ENCODE measurements at regions not wholly inside any gene's neighbourhood (a gene's known extent, or its start where the extent isn't known, plus 50 kb on each side); places are given as distances from the start of the nearest gene placed in this dataset.

DNA sequence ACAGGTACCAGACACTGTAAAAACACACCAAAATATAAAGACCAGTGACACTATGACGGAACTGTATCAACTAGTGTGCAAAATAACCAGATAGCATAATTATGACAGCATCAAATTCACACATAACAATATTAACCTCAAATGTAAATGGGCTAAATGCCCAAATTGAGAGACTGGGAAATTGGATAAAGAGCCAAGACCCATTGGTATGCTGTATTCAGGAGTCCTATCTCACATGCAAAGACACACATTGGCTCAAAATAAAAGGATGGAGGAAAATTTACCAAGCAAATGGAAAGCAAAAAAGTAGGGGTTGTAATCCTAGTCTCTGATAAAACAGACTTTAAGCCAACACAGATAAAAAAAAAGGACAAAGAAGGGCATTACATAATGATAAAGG lies 416.3 kb upstream of the ZNF608 start:
- no CpG with 5 or more reads among the region's 1 CpG for WGBS (ENCODE audit: extremely low coverage, insufficient coverage, insufficient read length)
- DNase-seq = no peak
- Histone ChIP-seq H2BK5ac (ENCODE audit: low read depth, low read length, poor library complexity) (no peak overlapping the region), H2BK12ac (ENCODE audit: low read length) (no peak overlapping the region), H3K27ac (ENCODE audit: low read depth, low read length) (no peak overlapping the region), H3K79me2 (ENCODE audit: control insufficient read depth, insufficient read depth, low read length, poor library complexity) (no peaks in the 10 kb centered on the region), H2AFZ (ENCODE audit: insufficient read depth, low read length, poor library complexity) (no peak overlapping the region), H4K91ac (ENCODE audit: low read depth, low read length) (no peak overlapping the region), H3K27me3 (ENCODE audit: insufficient read depth, low read length) (no peaks in the 10 kb centered on the region), H3K9me3 (ENCODE audit: insufficient read depth, low read depth, low read length) (no peaks in the 10 kb centered on the region), H3K4me3 (ENCODE audit: low read depth, low read length) (no peak overlapping the region), H3K23ac (ENCODE audit: low read length) (no peak overlapping the region), H3K4ac (ENCODE audit: low read depth, low read length) (no peak overlapping the region), H3K4me2 (ENCODE audit: low read length) (no peak overlapping the region), H3K36me3 (ENCODE audit: control insufficient read depth in 1 of 2, insufficient read depth in 2 of 2, low read length in 2 of 2) (no peaks in the 10 kb centered on the region), H2BK120ac (ENCODE audit: insufficient read depth, low read length, poor library complexity) (no peak overlapping the region), H3K79me1 (ENCODE audit: low read length) (no peaks in the 10 kb centered on the region), H4K8ac (ENCODE audit: low read depth, low read length) (no peak overlapping the region), H3K4me1 (ENCODE audit: control insufficient read depth in 1 of 2, insufficient read depth in 2 of 2, low read length in 2 of 2) (no peaks in the 10 kb centered on the region), H4K12ac (ENCODE audit: low read depth, low read length) (no peak overlapping the region), H2AK5ac (ENCODE audit: low read length) (no peak overlapping the region), H3K9ac (ENCODE audit: low read length) (no peak overlapping the region), H3K18ac (ENCODE audit: low read length) (no peak overlapping the region), H3K14ac (ENCODE audit: low read length) (no peak overlapping the region)

DNA sequence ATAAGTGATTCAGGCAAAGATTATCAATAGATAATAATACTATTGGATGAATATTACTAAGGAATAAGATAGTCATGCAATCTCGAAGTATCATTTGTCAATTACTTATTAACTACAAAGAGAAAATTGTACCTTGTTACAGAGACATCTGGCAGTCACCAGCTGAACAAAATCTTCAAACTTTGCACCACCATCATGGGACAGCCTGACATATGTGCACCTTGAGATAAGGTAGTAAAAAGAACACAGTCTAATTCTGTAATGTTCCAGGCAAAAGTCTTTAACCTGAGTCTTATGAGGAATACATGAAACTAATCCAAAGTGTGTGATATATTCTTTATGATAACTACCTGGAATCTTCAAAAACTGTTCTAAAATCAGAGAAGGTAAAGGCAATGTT lies 423.0 kb upstream of the ZNF608 start:
- no peak overlapping the region for H4K8ac ChIP-seq (ENCODE audit: low read depth, low read length)
- no peak overlapping the region for H2BK120ac ChIP-seq (ENCODE audit: insufficient read depth, low read length, poor library complexity)
- H3K9me3 ChIP-seq (ENCODE audit: insufficient read depth, low read depth, low read length) = no peaks in the 10 kb centered on the region
- H3K79me2 ChIP-seq (ENCODE audit: control insufficient read depth, insufficient read depth, low read length, poor library complexity) = no peaks in the 10 kb centered on the region
- H3K36me3 ChIP-seq (ENCODE audit: control insufficient read depth in 1 of 2, insufficient read depth in 2 of 2, low read length in 2 of 2) = no peaks in the 10 kb centered on the region
- no peak overlapping the region for H2AFZ ChIP-seq (ENCODE audit: insufficient read depth, low read length, poor library complexity)
- no peaks in the 10 kb centered on the region for H3K27me3 ChIP-seq (ENCODE audit: insufficient read depth, low read length)
- no peak overlapping the region for H3K4ac ChIP-seq (ENCODE audit: low read depth, low read length)
- no peak overlapping the region for H3K23ac ChIP-seq (ENCODE audit: low read length)
- H4K91ac ChIP-seq (ENCODE audit: low read depth, low read length) = no peak overlapping the region
- DNase-seq = no peak
- H3K79me1 ChIP-seq (ENCODE audit: low read length) = no peaks in the 10 kb centered on the region
- H4K12ac ChIP-seq (ENCODE audit: low read depth, low read length) = no peak overlapping the region
- no peaks in the 10 kb centered on the region for H3K4me1 ChIP-seq (ENCODE audit: control insufficient read depth in 1 of 2, insufficient read depth in 2 of 2, low read length in 2 of 2)
- H2BK12ac ChIP-seq (ENCODE audit: low read length) = no peak overlapping the region
- H3K14ac ChIP-seq (ENCODE audit: low read length) = no peak overlapping the region
- no peak overlapping the region for H3K27ac ChIP-seq (ENCODE audit: low read depth, low read length)
- H3K4me3 ChIP-seq (ENCODE audit: low read depth, low read length) = no peak overlapping the region
- no CpG with 5 or more reads among the region's 1 CpG for WGBS (ENCODE audit: extremely low coverage, insufficient coverage, insufficient read length)
- H3K4me2 ChIP-seq (ENCODE audit: low read length) = no peak overlapping the region
- H3K9ac ChIP-seq (ENCODE audit: low read length) = no peak overlapping the region
- H3K18ac ChIP-seq (ENCODE audit: low read length) = no peak overlapping the region
- H2BK5ac ChIP-seq (ENCODE audit: low read depth, low read length, poor library complexity) = no peak overlapping the region
- H2AK5ac ChIP-seq (ENCODE audit: low read length) = no peak overlapping the region

DNA sequence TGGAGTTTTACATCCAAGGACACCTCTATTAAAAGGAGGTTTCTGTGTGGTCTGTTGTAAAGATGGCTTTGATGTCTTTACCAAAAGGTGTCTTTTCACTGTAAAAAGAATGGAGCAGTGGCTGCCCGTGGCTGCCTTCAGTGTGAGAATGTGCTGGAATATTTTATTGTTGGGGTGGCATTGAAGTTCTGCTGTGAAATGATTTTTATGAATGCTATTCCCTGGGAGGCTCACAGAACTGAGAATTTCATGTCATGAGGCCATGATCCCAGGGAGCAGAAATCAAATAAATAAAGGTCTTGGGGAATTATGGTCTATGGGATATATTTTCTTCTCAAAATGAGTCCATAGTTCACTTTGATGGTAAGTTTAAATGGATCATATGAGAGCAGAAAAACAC lies 425.2 kb upstream of the ZNF608 start:
- no peak overlapping the region for H3K4me2 ChIP-seq (ENCODE audit: low read length)
- no peaks in the 10 kb centered on the region for H3K36me3 ChIP-seq (ENCODE audit: control insufficient read depth in 1 of 2, insufficient read depth in 2 of 2, low read length in 2 of 2)
- H3K27ac ChIP-seq (ENCODE audit: low read depth, low read length) = no peak overlapping the region
- no peaks in the 10 kb centered on the region for H3K27me3 ChIP-seq (ENCODE audit: insufficient read depth, low read length)
- no peak overlapping the region for H3K14ac ChIP-seq (ENCODE audit: low read length)
- no peaks in the 10 kb centered on the region for H3K79me2 ChIP-seq (ENCODE audit: control insufficient read depth, insufficient read depth, low read length, poor library complexity)
- no peak overlapping the region for H3K4ac ChIP-seq (ENCODE audit: low read depth, low read length)
- H3K79me1 ChIP-seq (ENCODE audit: low read length) = no peaks in the 10 kb centered on the region
- H3K9me3 ChIP-seq (ENCODE audit: insufficient read depth, low read depth, low read length) = no peaks in the 10 kb centered on the region
- H2BK5ac ChIP-seq (ENCODE audit: low read depth, low read length, poor library complexity) = no peak overlapping the region
- no peak overlapping the region for H2BK120ac ChIP-seq (ENCODE audit: insufficient read depth, low read length, poor library complexity)
- no peak overlapping the region for H3K18ac ChIP-seq (ENCODE audit: low read length)
- no peak overlapping the region for H3K23ac ChIP-seq (ENCODE audit: low read length)
- H4K12ac ChIP-seq (ENCODE audit: low read depth, low read length) = no peak overlapping the region
- no CpG with 5 or more reads among the region's 1 CpG for WGBS (ENCODE audit: extremely low coverage, insufficient coverage, insufficient read length)
- no peak overlapping the region for H2AFZ ChIP-seq (ENCODE audit: insufficient read depth, low read length, poor library complexity)
- no peaks in the 10 kb centered on the region for H3K4me1 ChIP-seq (ENCODE audit: control insufficient read depth in 1 of 2, insufficient read depth in 2 of 2, low read length in 2 of 2)
- H2BK12ac ChIP-seq (ENCODE audit: low read length) = no peak overlapping the region
- no peak overlapping the region for H4K8ac ChIP-seq (ENCODE audit: low read depth, low read length)
- H2AK5ac ChIP-seq (ENCODE audit: low read length) = no peak overlapping the region
- no peak for DNase-seq
- H3K4me3 ChIP-seq (ENCODE audit: low read depth, low read length) = no peak overlapping the region
- H3K9ac ChIP-seq (ENCODE audit: low read length) = no peak overlapping the region
- H4K91ac ChIP-seq (ENCODE audit: low read depth, low read length) = no peak overlapping the region

DNA sequence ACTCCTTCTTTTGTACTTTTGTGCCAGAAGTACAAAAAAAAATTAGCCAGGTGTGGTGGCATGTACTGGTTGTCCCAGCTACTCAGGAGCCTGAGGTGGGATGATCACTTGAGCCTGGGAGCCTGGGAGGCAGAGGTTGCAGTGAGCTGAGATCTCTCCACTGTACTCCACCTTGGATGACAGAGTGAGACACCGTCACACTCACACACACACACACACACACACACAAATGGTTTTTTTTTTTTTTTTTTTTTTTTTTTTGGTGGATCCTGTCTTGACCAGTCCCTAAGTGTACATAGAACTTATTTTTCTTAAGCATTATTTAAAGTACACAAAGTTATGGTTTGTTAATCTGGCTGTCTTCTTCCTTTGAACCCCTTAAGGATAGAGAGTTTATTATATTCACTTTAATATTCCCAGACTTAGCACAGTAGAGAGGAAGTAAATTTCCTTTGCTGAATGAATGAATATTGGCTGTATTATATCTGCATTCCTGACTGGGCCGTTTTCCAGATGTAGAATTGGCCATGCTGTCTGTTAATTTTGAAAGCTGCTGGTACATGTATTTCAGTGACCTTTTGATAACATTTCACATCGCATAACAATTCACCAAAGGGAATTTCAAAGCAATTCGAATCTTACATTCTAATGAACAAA lies 429.0 kb upstream of the ZNF608 start:
- no peak overlapping the region for H3K4me3 ChIP-seq (ENCODE audit: low read depth, low read length)
- H3K18ac ChIP-seq (ENCODE audit: low read length) = no peak overlapping the region
- no peak overlapping the region for H2AFZ ChIP-seq (ENCODE audit: insufficient read depth, low read length, poor library complexity)
- no peak overlapping the region for H2BK5ac ChIP-seq (ENCODE audit: low read depth, low read length, poor library complexity)
- no peak overlapping the region for H2AK5ac ChIP-seq (ENCODE audit: low read length)
- H3K4me2 ChIP-seq (ENCODE audit: low read length) = no peak overlapping the region
- no peak for DNase-seq
- H3K79me2 ChIP-seq (ENCODE audit: control insufficient read depth, insufficient read depth, low read length, poor library complexity) = no peaks in the 10 kb centered on the region
- H3K4me1 ChIP-seq (ENCODE audit: control insufficient read depth in 1 of 2, insufficient read depth in 2 of 2, low read length in 2 of 2) = no peaks in the 10 kb centered on the region
- no peak overlapping the region for H2BK12ac ChIP-seq (ENCODE audit: low read length)
- H4K91ac ChIP-seq (ENCODE audit: low read depth, low read length) = no peak overlapping the region
- H3K79me1 ChIP-seq (ENCODE audit: low read length) = no peaks in the 10 kb centered on the region
- no peak overlapping the region for H2BK120ac ChIP-seq (ENCODE audit: insufficient read depth, low read length, poor library complexity)
- no CpG with 5 or more reads among the region's 4 CpGs for WGBS (ENCODE audit: extremely low coverage, insufficient coverage, insufficient read length)
- H3K4ac ChIP-seq (ENCODE audit: low read depth, low read length) = no peak overlapping the region
- no peak overlapping the region for H4K12ac ChIP-seq (ENCODE audit: low read depth, low read length)
- no peaks in the 10 kb centered on the region for H3K27me3 ChIP-seq (ENCODE audit: insufficient read depth, low read length)
- H3K27ac ChIP-seq (ENCODE audit: low read depth, low read length) = no peak overlapping the region
- H3K9me3 ChIP-seq (ENCODE audit: insufficient read depth, low read depth, low read length) = no peaks in the 10 kb centered on the region
- no peaks in the 10 kb centered on the region for H3K36me3 ChIP-seq (ENCODE audit: control insufficient read depth in 1 of 2, insufficient read depth in 2 of 2, low read length in 2 of 2)
- no peak overlapping the region for H4K8ac ChIP-seq (ENCODE audit: low read depth, low read length)
- H3K23ac ChIP-seq (ENCODE audit: low read length) = no peak overlapping the region
- H3K9ac ChIP-seq (ENCODE audit: low read length) = no peak overlapping the region
- H3K14ac ChIP-seq (ENCODE audit: low read length) = no peak overlapping the region
